NCI-H187 treated with DMSO at 0.1 percent for 48 hours (cell line): ENCODE measurements at regions not wholly inside any gene's neighbourhood (a gene's known extent, or its start where the extent isn't known, plus 50 kb on each side); places are given as distances from the start of the nearest gene placed in this dataset.
"Not testable (repeated sequence)": the region's sequence is repeated elsewhere in the genome, so short reads cannot be mapped to it uniquely, and the experiment has no call there.

ENCODE experiments used
- DNase-seq: peaks from one replicate; lab custom pipeline; 2025; lab: John Stamatoyannopoulos, UW

DNA sequence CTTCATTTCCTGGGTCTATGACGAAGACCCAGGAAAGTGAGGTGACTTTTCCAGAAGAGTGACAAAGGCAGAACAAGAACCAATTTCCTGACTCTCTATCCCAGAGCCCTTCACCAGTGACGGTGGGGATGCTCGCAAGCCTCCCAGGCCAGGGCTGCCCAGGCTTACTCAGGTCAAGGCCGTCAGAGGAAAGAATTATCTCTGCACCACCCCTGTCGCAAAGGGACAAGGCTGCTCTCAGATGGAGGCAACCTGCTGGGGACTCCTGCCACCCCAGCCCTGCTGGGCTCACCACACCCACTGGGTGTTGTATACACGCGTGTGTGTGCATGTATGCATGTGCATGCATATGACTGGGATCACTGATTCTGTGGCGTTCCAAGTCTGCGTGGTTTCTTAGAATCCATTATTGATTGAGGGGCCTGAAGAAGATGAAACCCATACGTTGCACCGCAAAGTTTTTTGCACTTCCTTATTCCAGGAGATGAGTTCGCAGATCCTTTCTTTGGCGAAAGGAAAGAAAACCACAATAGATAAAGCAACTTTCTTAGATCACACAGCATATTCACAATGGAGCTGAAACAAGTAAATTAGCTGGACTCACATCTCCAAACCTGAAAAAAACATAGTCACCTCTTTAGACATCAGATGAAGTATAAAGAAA is 255.8 kb downstream of the RHOU start:
- no peak for DNase-seq

DNA sequence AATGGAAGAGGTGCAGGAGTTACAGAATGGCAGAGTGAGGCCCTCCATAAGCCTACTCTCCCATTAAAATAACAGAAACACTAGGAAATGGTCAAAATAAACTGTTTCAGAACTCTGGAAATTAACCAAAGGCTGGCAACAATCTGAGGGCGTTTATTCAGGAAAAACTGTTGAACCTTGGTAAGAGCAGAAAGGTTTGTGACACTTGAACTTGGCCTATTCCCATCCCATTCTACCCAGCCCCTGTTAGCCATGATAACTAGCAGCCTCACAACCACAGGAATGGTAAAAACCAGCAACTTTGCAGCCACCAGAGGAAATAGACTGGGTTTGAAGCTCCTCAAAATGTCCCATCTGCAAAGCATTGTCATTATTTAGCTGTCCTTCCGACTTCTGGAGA is 256.8 kb downstream of the RHOU start:
- no peak for DNase-seq

DNA sequence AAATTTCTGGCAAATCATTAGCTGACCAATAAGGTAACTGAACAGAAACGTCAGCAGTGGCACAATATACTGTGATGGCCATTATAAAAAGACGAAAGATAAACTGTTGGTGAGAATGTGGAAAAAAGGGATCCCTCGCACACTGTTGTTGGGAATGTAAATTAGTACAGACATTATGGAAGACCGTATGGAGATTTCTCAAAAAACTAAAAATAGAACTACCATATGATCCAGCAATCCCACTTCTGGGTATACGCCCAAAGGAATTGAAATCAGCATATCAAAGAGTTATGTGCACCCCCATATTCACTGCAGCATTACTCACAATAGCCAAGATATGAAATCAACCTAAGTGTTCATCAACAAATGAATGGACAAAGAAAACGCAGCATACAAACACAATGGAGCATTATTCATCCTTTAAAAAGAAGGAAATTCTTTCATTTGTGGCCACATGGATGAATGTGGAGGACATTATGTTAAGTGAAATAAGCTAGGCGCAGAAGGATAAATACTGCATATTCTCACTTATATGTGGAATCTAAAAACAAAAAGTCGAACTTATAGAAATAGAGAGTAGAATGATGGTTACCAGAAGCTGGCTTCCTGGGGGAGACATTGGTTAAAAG is 257.7 kb downstream of the RHOU start:
- no peak for DNase-seq

DNA sequence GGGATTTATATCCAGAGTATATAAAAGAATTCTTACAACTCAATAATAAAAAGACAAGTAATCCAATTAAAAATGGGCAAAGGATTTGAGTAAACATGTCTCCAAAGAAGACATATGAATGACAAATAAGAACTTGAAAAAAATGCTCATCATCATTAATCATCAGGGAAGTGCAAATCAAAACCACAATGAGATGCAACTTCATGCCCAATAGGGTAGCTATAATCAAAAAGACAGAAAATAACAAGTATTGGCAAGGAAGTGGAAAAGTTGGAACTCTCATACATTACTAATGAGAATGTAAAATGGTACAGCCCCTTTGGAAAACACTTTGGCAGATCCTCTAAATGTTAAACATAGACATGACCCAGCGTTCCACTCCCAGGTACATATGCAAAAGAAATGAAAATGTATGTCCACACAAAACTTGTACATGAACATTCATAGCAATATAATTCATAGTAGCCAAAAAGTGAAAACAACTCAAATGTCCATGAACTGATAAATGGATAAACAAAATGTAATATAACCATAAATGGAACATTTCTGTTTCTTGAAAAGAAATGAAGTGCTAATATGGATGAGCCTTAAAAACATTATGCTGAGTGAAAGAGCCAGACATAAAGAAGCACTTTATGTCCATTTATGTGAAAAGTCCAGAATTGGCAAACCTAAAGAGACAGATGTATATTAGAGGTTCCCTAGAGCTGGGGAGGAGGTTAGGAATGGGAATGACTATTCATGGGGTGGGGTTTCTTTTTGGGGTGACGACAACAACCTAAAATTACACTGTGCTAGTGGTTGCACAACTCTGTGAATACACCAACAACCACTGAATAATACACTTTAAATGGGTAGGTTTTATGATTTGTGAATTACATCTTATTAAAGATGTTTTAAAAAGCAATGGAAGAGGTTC is 259.7 kb downstream of the RHOU start:
- DNase-seq, result no peak

DNA sequence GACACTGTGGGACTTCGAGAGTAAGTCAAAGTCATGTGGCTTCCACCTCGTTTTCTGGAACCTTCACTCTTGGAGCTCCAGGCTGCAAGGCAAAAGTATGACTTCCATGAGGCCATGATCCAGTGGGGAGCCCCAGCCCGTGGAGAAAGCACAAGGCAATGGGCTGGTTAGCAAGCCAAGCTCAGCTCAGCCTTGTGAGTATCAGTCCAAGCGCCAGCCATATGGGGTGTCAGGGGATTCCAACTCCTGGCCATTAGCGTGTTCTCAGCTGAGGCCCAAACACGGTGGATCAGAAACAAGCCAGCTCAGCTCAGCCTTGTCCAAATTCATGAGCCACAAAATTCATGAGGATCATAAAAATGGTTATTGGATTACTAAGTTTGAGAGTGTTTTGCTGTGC is 261.0 kb downstream of the RHOU start:
- DNase-seq, result no peak

DNA sequence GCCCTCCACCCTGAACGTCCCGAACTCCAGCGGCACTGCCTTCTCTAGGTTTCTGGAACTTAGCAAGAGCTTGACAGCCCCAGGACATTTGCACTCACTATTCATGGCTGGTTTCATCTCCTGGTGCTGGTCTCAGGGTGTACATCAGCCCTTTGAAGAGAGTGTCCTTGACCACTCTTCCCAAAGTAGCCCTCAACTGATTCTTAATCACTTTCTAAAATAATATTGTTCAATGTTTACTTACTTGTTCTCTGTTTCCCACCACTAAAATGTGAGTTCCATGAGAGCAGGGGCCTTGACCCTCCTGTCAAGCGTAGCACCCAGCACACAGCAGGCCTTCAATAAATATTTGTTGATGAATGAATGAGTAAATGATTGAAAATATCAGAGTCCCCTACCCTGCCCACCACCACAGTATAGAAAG is 262.5 kb downstream of the RHOU start:
- DNase-seq, result no peak

DNA sequence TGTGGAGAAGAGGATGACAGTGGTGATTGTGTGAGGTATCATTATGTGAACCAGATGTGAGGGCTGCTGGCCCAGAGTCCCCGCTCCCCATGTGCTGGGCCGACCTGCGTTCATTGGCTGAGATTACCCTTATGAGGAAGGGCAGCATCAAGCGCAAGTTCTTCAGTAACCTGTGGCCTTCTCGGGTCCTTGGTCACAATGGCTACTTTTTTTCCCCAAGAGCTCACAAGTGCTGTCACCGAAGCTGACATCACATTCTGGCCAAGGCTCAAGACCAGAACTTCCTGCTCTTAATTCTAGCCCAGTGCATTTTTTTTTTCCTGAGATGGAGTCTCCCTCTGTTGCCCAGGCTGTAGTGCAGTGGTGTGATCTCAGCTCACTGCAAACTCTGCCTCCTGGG is 262.9 kb downstream of the RHOU start:
- no peak for DNase-seq

DNA sequence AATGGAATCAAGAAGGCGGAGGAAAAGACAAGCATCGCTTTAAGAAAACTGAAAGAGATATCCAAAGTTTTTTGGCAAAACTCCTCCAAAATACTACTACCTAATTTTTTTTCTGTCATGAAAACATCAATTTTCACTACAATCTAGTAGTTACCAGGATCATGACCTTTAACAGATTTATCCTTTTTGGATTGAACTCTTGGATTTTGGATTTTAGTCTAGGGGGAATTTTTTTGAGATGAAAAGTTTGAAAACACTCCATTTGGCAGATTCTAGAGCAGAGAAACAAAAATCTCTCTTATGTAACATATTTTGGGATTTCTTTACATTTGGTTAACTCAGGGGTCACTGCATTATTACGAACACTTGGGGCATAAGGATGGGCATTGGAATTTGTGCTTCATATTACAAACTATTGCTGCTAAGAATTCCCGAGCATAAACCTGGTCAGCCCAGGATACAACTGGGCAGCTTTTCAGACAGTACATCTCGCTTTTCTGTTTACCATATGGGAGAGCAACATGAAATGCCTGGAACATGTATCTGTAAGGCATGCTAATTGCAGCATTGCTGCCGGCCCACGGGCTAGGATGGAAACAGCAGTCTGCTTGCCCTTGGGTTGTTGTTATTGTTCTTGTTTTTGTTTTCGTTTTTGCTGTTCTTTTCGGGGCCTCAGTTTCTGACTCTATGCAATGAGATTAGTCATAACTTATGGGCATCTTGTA is 264.3 kb downstream of the RHOU start:
- DNase-seq, result no peak

DNA sequence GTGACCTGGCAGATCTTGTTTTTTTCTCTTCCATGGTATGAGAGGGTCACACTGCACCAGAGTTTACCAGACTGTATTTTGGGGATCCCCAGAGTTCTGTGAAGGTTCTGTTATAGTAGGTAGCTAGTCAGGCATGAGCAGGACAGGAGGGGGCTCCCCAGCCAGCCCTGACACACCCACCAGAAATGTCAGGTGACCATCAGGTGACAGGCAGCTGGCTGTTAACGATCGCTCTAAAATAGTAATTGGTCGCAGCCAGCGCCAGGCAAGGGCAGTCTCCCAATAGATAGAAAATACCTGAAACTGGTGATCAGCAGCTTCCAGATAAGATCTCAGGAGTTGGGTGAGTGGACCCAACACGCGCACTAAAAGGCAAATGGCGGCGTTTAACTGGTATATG is 264.9 kb downstream of the RHOU start:
- no peak for DNase-seq

DNA sequence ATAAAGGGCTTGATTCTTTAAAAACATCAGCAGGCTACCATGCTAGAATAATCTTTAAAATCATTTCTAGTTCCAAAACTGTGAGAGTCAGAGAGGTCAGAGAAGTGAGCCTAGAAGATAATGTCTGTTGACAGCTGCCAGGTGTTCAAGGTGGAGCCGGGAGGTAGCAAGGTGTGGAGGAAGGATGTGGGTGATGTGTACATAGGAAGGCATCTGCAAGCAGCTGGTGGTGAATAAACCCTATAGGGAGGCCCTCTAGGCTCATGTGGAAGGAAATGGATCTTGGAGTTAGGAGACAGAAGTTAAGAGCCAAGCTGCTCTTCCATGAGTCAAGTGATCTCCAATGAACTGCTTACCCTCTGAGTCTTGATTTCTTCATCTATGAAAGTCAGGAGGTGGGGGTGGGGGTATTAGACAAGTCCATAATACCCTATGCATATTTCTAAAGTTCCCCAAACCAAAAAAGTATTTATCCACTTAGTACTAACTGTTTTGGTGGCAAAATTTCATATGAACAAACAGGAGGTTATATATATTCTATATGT is 266.3 kb downstream of the RHOU start:
- DNase-seq, result no peak

DNA sequence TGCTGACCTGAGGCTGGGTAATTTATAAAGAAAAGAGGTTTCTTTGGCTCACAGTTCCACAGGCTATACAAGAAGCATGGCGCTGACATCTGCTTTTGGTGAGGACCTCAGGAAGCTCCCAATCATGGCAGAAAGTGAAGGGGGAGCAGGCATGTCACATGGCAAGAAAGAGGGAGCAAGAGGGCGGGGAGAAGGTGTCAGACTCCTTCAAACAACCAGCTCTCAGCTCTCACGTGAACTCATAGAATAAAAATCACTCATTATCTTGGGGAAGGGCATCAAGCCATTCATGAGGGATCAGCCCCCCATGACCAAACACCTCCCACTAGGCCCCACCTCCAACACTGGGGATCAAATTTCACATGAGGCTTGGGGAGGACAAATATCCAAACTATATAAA is 266.8 kb downstream of the RHOU start:
- DNase-seq, result no peak

DNA sequence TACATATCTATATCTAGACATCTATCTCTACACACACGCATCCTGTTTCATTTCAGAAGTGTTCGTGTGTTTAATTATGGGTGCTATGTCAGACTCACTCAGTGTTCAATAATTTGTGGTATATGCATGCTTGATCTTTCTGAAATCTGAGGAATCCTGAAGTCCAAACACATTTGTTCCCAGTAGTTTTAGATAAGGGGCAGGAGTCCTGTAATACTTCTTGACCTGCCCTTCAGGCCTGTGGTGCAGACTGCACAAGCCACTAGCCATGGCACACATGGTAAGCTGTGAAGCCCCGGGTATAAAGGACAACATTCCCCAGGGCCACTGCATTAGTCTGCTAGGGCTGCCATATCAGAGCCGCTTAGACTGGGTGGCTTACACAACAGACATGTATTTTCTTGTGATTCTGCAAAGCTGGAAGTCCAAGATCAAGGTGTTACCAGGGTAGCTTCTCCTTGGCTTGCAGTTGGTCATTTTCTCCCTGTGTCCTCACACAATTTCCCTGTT is 267.2 kb downstream of the RHOU start:
- DNase-seq, result no peak

DNA sequence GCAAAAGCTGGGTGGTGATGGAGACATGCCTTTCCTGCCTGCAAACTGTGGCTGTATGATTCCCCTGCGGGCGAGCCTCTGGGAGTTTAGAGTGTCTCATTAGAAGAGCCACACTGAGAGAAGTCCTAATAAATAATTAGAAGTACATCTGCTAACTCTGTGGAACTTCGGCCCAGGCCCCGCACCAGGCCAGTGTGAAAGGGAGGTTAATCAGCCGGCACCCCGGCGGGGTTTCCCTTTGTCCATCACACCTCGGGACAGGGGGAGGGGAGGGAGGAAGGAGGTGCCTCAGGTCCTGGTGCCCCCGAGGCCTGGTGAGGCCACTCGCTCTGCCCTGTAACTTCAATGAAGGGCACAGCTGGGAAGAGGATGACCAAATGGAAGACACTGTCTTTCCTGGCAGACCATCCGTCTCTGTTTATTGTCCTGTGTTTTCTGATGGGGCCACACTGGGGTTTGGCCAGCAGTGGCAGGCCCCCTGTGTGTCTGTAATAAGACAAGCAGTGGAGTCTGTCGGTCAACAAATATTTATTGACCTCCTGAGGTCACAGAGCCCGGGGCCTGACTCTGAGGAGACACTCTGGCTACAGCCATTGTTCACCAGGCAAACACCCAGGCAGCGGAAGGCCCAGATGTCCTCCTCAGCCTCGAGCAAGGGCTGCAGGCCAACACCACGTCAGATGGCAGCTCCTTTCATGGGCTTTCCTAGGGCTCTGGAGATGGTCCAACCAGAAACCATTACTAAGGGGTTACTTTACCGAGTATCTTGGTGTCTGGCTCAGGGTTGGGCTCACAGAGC is 267.5 kb upstream of the RAB4A start:
- no peak for DNase-seq

DNA sequence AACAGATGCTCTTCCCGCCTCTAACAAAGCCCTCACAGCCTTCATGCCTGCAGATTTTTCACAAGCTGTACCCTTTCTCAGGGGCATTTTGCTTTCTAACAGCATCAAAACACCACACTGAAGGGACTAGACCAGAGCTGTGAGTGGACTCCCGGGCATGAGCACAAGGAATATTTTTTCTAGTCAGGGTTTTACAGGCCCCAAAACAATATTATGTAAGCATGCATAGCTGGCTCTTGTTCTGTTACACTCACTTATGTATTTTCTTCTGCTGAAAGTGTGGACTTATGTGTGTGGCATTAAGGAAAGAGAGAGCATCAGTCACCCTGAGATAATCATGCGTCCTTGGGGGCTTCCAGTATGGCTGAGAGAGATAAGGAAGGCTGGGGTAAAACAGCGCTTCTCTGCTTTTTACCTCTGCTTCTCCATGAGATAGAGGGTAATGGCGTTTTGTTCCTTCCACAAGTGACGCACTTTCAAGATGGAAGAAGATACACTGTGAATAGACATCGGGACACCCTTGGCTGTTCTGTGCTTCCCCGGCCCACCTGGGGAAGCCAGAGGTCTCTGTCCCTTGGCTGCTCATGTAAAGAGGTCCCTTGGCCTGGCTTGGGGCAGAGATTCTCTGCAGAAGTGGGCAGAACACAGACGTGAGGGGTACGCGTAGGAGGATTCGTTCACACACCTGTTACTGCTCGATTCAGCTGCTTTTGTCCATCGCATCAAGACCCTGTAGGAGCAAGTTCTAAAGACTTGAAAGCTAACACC is 266.7 kb upstream of the RAB4A start:
- no peak for DNase-seq

DNA sequence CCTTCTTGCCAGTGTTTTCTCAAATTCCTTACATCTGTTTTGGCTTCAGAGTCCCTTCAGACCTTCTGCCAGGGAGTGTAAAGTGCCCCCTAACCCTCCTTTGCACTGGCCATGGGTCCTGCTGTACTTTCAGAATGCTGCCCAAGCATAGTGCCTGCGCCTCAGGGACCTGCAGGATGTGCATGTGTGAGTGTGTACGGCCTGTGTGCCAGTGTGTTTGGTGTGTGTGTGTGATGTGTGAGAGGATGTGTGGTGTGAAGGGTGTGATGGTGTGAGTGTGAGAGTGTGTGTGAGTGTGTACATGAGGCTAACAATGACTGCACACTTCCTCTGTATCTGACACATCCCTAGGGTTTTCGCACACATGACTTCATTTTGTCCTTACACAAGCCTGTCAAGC is 265.8 kb upstream of the RAB4A start:
- DNase-seq, result no peak

DNA sequence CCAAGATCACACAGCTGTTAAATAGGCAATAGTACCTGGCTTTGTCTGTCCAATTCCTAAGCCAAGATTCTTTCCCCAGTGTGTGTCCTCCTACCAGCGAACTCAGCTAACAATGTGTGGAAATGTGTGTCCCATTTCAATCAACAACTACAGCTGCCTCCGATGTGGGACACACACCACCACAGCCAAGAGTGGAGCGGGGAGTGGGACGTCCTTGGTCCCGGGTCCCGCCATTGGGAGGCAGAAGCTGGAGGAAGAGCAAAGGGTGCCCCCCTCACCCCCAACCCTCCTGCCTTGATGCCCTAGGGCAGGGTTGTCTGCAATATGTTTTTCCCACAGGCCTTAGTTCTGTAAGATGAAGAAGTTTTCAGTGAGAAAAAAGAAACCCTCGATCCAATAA is 265.4 kb upstream of the RAB4A start:
- DNase-seq, result no peak

DNA sequence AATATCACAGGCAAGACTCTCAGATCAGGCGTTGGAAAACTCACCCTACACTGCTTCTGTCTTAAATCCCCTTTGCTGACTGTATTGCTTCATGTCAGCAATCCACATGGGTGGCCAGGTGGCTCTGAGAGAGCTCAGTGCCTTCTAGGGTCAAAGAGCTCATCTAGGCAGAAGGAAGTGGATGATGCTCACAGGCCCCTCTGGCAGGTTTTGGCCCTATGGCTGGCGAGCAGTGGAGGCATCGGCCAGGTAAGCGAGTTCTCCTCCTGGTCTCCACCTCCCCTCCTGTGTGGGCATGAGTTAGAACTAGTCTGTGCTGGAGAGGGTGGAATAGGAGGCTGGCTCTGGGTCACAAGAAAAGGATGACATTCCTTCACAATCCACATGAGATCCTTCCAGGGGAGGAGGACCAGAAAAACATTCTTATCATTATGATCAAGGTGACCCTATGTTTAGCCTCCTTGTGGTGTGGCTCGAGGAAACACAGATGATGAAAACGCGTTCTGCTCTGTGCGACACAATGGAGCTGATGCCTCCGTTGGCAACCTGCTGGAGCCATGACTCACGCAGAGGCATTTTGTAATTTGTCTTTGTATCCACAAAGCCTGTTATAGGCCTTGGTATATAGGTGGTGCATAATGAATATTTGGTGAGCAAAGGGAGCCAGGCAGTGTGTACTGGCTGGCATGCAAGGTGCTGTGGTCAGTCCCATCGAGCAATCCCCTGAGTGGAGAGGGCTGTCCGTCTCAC is 264.6 kb upstream of the RAB4A start:
- no peak for DNase-seq

DNA sequence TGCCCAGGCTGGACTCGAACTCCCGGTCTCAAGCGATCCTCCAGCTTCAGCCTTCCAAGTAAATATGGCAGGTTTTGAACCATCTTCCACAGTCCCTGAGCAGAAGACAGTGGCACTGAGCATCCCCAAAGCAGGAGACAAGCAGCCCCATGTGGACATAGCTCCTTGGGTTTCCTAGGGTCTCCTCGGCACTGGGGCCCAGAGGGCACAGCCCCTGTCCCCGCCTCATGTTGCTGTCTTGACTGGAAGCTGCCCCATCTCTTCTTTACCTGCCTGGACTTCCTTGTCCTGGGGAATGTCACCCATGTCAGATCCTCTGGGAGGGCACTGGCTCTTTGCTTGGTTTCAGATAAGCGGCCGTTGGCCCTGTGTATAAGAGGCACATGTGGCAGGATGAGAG is 263.7 kb upstream of the RAB4A start:
- no peak for DNase-seq

DNA sequence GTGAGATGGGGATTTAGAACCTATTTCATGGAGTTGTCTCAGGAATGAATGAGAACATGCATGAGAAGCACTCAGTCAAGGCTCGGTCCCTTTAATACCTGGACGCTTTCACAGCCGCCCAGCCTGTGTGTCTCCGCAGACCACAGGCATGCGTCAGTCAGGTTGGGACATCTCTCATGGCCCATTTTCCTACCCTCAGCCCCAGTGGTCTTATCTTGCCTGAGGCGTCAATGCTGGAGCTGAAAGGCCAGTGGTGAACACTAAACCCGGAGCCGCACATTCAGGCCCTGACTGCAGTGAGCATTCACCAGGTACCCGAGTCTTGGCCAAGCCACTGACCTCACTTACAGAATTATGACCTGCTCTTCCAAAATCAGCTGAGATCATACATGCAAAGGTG is 263.2 kb upstream of the RAB4A start:
- DNase-seq, result no peak

DNA sequence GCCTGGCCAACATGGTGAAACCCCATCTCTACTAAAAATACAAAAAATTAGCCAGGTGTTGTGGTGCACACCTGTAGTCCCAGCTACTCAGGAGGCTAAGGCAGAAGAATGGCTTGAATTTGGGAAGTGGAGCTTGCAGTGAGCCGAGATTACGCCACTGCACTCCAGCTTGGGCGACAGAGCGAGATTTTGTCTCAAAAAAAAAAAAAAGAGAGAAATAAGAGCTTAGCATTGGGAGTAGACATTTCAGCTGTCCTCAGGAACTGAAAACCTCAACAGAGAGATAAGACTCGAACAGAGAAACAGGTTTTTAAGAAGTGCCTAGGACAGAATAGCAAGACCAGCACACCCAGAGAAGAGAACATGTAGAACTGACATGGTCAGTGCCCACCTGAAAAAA is 262.6 kb upstream of the RAB4A start:
- DNase-seq, result not testable (repeated sequence)
